Thyroid gland (tissue), 4 donors: ENCODE measurements at regions not wholly inside any gene's neighbourhood (a gene's known extent, or its start where the extent isn't known, plus 50 kb on each side); places are given as distances from the start of the nearest gene placed in this dataset.

Experiments used
- POLR2A ChIP-seq, 2 donors: fragments of 450-650 bp; IDR thresholded peaks; one replicate each; pipeline ENCODE4 v1.6.1; 2017; ENCODE audit warnings: antibody characterized with exemption in 2 of 2, mild to moderate bottlenecking in 2 of 2, moderate library complexity in 1 of 2
- TF ChIP-seq, protein P1 (sequence below), 6 experiments: fragments of 200-600 bp in 3 of 6; fragments of 450-650 bp in 3 of 6; sonication (generic) in 3 of 6; IDR thresholded peaks; one replicate each; pipeline ENCODE4 v1.5.1; 2016 to 2019; ENCODE audit warnings: antibody characterized with exemption in 6 of 6, mild to moderate bottlenecking in 2 of 6, inconsistent platforms in 1 of 6, moderate library complexity in 1 of 6

DNA sequence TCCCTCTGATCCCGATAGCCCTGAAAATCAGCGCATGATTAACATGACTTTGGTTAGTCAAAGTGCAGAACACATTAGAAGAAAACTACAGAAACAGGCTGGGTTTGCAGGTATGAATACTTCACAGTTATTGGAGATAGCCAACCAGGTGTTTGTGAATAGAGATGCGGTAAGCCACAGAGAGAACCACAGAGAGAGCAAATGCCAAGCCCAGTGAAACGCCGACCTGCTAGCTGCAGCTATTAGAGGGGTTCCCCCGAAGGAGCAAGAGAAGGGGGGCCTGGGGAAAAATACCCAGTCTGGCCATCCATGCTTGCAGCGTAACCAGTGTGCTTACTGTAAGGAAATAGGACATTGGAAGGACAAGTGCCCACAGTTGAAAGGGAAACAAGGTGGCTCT is 523.9 kb upstream of the CNTN3 start:
- TF ChIP-seq, protein P1, sequence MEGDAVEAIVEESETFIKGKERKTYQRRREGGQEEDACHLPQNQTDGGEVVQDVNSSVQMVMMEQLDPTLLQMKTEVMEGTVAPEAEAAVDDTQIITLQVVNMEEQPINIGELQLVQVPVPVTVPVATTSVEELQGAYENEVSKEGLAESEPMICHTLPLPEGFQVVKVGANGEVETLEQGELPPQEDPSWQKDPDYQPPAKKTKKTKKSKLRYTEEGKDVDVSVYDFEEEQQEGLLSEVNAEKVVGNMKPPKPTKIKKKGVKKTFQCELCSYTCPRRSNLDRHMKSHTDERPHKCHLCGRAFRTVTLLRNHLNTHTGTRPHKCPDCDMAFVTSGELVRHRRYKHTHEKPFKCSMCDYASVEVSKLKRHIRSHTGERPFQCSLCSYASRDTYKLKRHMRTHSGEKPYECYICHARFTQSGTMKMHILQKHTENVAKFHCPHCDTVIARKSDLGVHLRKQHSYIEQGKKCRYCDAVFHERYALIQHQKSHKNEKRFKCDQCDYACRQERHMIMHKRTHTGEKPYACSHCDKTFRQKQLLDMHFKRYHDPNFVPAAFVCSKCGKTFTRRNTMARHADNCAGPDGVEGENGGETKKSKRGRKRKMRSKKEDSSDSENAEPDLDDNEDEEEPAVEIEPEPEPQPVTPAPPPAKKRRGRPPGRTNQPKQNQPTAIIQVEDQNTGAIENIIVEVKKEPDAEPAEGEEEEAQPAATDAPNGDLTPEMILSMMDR (IDR thresholded peaks at IDR 0.05) = no peak
- no peak for TF ChIP-seq POLR2A (IDR thresholded peaks at IDR 0.05)
